DOHH2 (cell line): ENCODE measurements at regions not wholly inside any gene's neighbourhood (a gene's known extent, or its start where the extent isn't known, plus 50 kb on each side); places are given as distances from the start of the nearest gene placed in this dataset.

Experiments
- H3F3A ChIP-seq: fragments of 200-600 bp; sonication (generic), shearing (Covaris generic); 2 replicates; pipeline ENCODE4 v1.6.0; 2016; ENCODE audit warnings: antibody characterized with exemption, mild to moderate bottlenecking; ENCODE audit not compliant: control insufficient read depth, insufficient read depth
- H3K27ac ChIP-seq: fragments of 200-600 bp; sonication (generic); 2 replicates; pipeline ENCODE4 v1.5.1; 2014; ENCODE audit warnings: low read depth, mild to moderate bottlenecking, low read length, moderate library complexity
- H3K27me3 ChIP-seq: fragments of 200-600 bp; sonication (generic); 2 replicates; pipeline ENCODE4 v1.6.1; 2014; ENCODE audit warnings: mild to moderate bottlenecking, low read length, mixed read lengths; ENCODE audit not compliant: control insufficient read depth
- H3K36me3 ChIP-seq: fragments of 200-600 bp; sonication (generic); 2 replicates; pipeline ENCODE4 v1.6.1; 2014; ENCODE audit warnings: mild to moderate bottlenecking, low read length, moderate library complexity, mixed read lengths; ENCODE audit not compliant: control insufficient read depth
- H3K4me1 ChIP-seq: fragments of 200-600 bp; sonication (generic); 2 replicates; pipeline ENCODE4 v1.6.1; 2014; ENCODE audit warnings: mild to moderate bottlenecking, low read length, mixed read lengths; ENCODE audit not compliant: control insufficient read depth
- H3K4me2 ChIP-seq: fragments of 200-600 bp; sonication (generic); 2 replicates; pipeline ENCODE4 v1.6.0; 2014; ENCODE audit warnings: mild to moderate bottlenecking, low read length, moderate library complexity
- H3K4me3 ChIP-seq: fragments of 200-600 bp; sonication (generic); 2 replicates; pipeline ENCODE4 v1.5.1; 2014; ENCODE audit warnings: mild to moderate bottlenecking, low read length, mixed read lengths
- H3K79me2 ChIP-seq: fragments of 200-600 bp; sonication (generic); 2 replicates; pipeline ENCODE4 v1.6.1; 2014; ENCODE audit warnings: mild to moderate bottlenecking, low read length, mixed read lengths; ENCODE audit not compliant: control insufficient read depth
- H3K9me2 ChIP-seq: fragments of 200-600 bp; sonication (generic); replicated peaks from 2 replicates; pipeline ENCODE4 v1.6.1; 2014; ENCODE audit warnings: mild to moderate bottlenecking, low read length, mixed read lengths; ENCODE audit not compliant: control insufficient read depth
- H3K9me3 ChIP-seq: fragments of 200-600 bp; sonication (generic); 2 replicates; pipeline ENCODE4 v1.6.1; 2014; ENCODE audit warnings: antibody characterized with exemption, low read length, mixed read lengths; ENCODE audit not compliant: control insufficient read depth, insufficient read depth
- H4K20me1 ChIP-seq: fragments of 200-600 bp; sonication (generic); 2 replicates; pipeline ENCODE4 v1.6.0; 2014; ENCODE audit warnings: low read depth, mild to moderate bottlenecking, antibody characterized with exemption, low read length, moderate library complexity; ENCODE audit not compliant: control insufficient read depth, insufficient read depth
- EZH2phosphoT487 ChIP-seq: fragments of 200-600 bp; sonication (generic); IDR thresholded peaks from 2 replicates; pipeline ENCODE4 v1.6.1; 2017; ENCODE audit warnings: borderline replicate concordance, mild to moderate bottlenecking, antibody characterized with exemption, low read length, moderate library complexity, mixed read lengths
- TF ChIP-seq, protein P1 (sequence below): fragments of 200-600 bp; sonication (generic); IDR thresholded peaks from one replicate; pipeline ENCODE4 v1.5.1; 2014; ENCODE audit warnings: antibody characterized with exemption, mild to moderate bottlenecking, low read depth, low read length; ENCODE audit not compliant: poor library complexity, severe bottlenecking

GRCh38 chr4:177638871-177639270, 196.6 kb upstream of the AGA start:
- H3K9me3 ChIP-seq: no peaks in the 10 kb centered on the region
- no peaks in the 10 kb centered on the region for H3K36me3 ChIP-seq
- no peak overlapping the region for H3K4me2 ChIP-seq
- no peak overlapping the region for H3K4me3 ChIP-seq
- no peaks in the 10 kb centered on the region for H3K79me2 ChIP-seq
- no peaks in the 10 kb centered on the region for H4K20me1 ChIP-seq
- no peaks in the 10 kb centered on the region for H3K4me1 ChIP-seq
- TF ChIP-seq, protein P1, sequence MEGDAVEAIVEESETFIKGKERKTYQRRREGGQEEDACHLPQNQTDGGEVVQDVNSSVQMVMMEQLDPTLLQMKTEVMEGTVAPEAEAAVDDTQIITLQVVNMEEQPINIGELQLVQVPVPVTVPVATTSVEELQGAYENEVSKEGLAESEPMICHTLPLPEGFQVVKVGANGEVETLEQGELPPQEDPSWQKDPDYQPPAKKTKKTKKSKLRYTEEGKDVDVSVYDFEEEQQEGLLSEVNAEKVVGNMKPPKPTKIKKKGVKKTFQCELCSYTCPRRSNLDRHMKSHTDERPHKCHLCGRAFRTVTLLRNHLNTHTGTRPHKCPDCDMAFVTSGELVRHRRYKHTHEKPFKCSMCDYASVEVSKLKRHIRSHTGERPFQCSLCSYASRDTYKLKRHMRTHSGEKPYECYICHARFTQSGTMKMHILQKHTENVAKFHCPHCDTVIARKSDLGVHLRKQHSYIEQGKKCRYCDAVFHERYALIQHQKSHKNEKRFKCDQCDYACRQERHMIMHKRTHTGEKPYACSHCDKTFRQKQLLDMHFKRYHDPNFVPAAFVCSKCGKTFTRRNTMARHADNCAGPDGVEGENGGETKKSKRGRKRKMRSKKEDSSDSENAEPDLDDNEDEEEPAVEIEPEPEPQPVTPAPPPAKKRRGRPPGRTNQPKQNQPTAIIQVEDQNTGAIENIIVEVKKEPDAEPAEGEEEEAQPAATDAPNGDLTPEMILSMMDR: no peak
- no peak for TF ChIP-seq EZH2phosphoT487
- no peaks in the 10 kb centered on the region; the same call in 1 of the 2 replicates for H3K9me2 ChIP-seq
- H3F3A ChIP-seq: no peaks in the 10 kb centered on the region
- no peaks in the 10 kb centered on the region for H3K27me3 ChIP-seq
- H3K27ac ChIP-seq: no peak overlapping the region

GRCh38 chr4:177640864-177641263, 198.6 kb upstream of the AGA start:
- H3K4me1 ChIP-seq: no peaks in the 10 kb centered on the region
- H3K27me3 ChIP-seq: no peaks in the 10 kb centered on the region
- no peak overlapping the region for H3K27ac ChIP-seq
- no peak for TF ChIP-seq EZH2phosphoT487
- TF ChIP-seq, protein P1: no peak
- H4K20me1 ChIP-seq: no peaks in the 10 kb centered on the region
- H3K9me3 ChIP-seq: no peaks in the 10 kb centered on the region
- no peak overlapping the region for H3K4me3 ChIP-seq
- no peaks in the 10 kb centered on the region for H3F3A ChIP-seq
- no peaks in the 10 kb centered on the region for H3K36me3 ChIP-seq
- H3K9me2 ChIP-seq: no peaks in the 10 kb centered on the region; the same call in 1 of the 2 replicates
- no peaks in the 10 kb centered on the region for H3K79me2 ChIP-seq
- H3K4me2 ChIP-seq: no peak overlapping the region

GRCh38 chr4:177660223-177660622, 218.0 kb upstream of the AGA start:
- Histone ChIP-seq H3K27ac (no peak overlapping the region), H3K36me3 (no peaks in the 10 kb centered on the region), H3K79me2 (no peaks in the 10 kb centered on the region), H3K9me3 (no peaks in the 10 kb centered on the region), H4K20me1 (no peaks in the 10 kb centered on the region), H3K4me1 (no peaks in the 10 kb centered on the region), H3K27me3 (no peaks in the 10 kb centered on the region), H3K4me2 (no peak overlapping the region), H3K4me3 (no peak overlapping the region), H3K9me2 (no peaks in the 10 kb centered on the region), H3F3A (no peaks in the 10 kb centered on the region)
- TF ChIP-seq, protein P1: no peak
- TF ChIP-seq EZH2phosphoT487: no peak

DNA sequence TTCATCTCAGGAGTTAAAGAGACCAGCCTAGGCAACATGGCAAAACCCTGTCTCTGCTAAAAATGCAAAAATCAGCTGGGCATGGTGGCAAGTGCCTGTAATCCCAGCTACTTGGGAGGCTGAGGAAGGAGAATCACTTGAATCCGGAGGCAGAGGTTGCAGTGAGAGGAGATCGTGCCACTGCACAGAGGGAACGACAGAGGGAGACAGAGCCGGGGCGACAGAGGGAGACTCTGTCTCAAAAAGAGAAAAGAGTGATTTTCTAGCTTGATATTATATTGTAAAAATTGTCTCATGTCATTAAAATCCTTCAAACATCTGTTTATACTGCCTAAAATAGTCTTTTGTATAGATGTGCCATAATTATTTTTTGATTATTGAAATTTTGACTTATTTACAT, 225.4 kb upstream of the AGA start:
- Histone ChIP-seq H3K9me3 (no peaks in the 10 kb centered on the region), H3F3A (no peaks in the 10 kb centered on the region), H3K4me2 (no peak overlapping the region), H3K4me3 (no peak overlapping the region), H3K36me3 (no peaks in the 10 kb centered on the region), H3K9me2 (no peaks in the 10 kb centered on the region), H3K27ac (no peak overlapping the region), H4K20me1 (no peaks in the 10 kb centered on the region), H3K79me2 (no peaks in the 10 kb centered on the region), H3K27me3 (no peaks in the 10 kb centered on the region), H3K4me1 (no peaks in the 10 kb centered on the region)
- TF ChIP-seq, protein P1: no peak
- no peak for TF ChIP-seq EZH2phosphoT487
